VCaP (cell line): ENCODE measurements at regions not wholly inside any gene's neighbourhood (a gene's known extent, or its start where the extent isn't known, plus 50 kb on each side); places are given as distances from the start of the nearest gene placed in this dataset.

Experiments
- H3K27ac ChIP-seq: fragments of 450-650 bp; 2 replicates; pipeline ENCODE4 v1.5.1; 2017
- TF ChIP-seq, protein P1 (sequence below): fragments of 450-650 bp; conservative IDR thresholded peaks from 2 replicates; pipeline ENCODE4 v1.5.1; 2017; ENCODE audit warnings: mild to moderate bottlenecking, moderate library complexity

DNA sequence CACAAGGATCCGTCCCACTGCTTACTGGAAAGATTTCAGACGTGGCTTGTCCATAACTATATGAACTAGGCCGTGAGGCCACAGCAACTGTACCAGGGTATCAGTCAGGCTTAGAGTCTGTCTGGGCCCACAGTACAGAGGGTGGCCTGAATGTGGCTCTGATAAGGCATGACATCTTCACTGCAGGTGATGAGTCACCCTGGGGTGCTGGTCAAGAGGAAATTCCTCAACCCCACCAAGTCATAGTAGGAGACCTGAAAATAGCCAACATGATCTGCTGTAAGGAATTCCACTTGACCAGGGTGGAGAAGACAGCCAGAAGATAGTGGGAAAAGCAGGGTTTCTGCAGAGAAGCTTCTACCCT, 107.7 kb downstream of the INHBB start:
- TF ChIP-seq, protein P1, sequence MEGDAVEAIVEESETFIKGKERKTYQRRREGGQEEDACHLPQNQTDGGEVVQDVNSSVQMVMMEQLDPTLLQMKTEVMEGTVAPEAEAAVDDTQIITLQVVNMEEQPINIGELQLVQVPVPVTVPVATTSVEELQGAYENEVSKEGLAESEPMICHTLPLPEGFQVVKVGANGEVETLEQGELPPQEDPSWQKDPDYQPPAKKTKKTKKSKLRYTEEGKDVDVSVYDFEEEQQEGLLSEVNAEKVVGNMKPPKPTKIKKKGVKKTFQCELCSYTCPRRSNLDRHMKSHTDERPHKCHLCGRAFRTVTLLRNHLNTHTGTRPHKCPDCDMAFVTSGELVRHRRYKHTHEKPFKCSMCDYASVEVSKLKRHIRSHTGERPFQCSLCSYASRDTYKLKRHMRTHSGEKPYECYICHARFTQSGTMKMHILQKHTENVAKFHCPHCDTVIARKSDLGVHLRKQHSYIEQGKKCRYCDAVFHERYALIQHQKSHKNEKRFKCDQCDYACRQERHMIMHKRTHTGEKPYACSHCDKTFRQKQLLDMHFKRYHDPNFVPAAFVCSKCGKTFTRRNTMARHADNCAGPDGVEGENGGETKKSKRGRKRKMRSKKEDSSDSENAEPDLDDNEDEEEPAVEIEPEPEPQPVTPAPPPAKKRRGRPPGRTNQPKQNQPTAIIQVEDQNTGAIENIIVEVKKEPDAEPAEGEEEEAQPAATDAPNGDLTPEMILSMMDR: no peak
- H3K27ac ChIP-seq: no peak overlapping the region

DNA sequence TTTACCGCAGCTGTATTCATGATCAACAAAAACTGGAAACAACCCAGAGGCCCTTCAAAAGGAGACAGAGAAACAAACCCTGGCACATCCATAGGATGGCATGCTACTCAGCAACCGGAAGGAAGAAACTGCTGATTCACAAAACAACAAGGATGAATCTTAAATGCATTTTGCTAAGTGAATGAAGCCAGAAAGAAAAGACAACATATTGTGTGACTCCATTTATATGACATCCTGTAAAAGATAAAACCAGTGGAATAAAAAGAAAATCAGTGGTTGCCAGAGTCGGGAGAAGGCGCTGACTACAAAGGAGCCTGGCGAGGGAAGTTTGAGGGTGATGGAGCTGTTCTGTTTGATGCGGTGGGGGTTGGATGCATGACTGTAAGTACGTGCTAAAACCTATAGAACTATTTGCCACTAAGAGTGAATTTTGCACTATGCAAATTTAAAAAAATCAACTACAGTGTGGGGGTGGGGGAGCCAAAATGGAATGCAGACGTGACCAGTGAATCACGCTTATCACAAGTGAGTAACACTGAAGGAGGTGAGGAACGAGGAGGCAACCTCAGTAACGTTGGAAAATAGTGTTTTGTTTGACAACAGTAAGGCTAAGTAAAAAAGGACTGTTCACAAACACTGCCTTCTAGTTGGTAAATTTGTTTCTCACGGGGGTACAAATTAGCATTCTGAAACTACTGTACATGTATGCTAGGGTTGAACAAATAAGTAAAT, 108.9 kb downstream of the INHBB start:
- TF ChIP-seq, protein P1: no peak
- no peak overlapping the region for H3K27ac ChIP-seq

DNA sequence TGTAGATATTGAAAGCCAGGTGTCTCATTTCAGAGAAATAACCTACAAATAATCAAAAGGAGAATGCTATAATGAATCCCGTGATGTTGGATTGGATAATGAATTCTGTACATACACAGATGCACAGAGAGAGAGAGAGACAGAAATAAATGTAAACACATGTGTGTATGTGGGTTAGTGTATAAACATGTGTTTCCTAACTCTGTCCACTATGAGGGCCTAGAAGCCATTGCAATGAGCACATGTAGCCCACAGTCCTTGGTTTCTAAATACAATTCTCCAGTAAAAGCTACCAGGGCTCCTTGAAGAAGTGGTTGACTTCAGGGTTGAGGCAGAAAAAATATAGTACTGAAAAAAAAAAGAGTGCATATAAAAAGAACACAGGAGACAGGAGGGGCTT, 109.5 kb downstream of the INHBB start:
- no peak overlapping the region for H3K27ac ChIP-seq
- TF ChIP-seq, protein P1: no peak

DNA sequence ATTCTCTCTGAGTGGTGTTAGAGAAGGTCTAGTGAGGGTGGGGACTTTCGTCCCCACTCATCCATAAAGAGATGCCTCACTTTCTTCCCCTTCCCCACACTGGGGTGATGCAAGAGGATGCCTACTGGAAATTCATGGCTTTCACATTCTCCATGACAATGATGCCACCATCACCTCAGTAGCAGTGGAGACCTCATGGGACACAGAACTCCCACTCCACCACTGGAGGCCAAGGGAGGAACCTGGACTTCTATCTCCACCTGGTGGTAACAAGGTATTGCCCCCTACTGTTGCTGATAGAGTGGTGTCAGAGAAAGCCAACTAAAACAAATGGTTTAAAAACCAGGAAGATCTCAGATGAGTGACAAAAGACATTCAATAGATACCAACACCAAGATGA, 110.9 kb downstream of the INHBB start:
- H3K27ac ChIP-seq: no peak overlapping the region
- TF ChIP-seq, protein P1: no peak

DNA sequence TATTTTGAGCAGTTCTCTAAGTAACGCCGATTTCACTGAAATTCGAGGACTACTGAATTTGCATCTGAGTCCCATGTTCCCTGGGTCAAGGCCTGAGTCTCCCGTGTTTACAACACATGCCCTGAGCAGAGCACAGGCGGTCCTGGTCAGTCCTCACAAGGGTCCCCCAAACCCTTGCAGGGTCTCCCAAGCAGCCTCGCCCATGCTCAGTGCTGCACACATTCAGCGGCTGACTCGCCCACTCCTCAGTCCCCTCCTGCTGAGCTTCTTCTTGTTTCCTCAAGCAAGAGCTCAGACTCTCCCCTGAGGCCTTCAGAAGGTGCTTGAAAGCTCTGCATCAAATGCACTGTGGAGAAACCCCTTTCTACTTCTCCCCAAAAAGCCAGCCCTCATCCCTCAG, 114.6 kb downstream of the INHBB start:
- TF ChIP-seq, protein P1: no peak
- H3K27ac ChIP-seq: no peak overlapping the region

DNA sequence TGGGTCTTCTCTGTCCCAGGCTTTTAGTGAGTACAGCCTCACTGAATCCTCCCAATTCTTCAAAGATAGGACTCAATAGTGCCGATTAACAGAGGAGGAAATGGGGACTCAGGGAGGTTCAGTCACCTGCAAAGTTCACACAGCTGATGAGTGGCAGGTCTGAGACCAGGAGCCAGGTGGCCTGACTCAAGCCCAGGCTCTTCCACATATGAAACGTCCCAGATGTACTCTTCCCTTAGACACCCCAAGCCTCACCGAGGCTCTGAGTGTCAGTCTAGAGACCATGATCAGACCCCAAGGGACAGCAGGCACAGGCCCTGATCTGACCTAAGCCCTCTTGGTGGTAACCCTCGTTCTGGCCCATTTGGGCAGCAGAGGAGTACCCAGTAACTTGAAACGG, 115.2 kb downstream of the INHBB start:
- no peak overlapping the region for H3K27ac ChIP-seq
- TF ChIP-seq, protein P1: no peak

DNA sequence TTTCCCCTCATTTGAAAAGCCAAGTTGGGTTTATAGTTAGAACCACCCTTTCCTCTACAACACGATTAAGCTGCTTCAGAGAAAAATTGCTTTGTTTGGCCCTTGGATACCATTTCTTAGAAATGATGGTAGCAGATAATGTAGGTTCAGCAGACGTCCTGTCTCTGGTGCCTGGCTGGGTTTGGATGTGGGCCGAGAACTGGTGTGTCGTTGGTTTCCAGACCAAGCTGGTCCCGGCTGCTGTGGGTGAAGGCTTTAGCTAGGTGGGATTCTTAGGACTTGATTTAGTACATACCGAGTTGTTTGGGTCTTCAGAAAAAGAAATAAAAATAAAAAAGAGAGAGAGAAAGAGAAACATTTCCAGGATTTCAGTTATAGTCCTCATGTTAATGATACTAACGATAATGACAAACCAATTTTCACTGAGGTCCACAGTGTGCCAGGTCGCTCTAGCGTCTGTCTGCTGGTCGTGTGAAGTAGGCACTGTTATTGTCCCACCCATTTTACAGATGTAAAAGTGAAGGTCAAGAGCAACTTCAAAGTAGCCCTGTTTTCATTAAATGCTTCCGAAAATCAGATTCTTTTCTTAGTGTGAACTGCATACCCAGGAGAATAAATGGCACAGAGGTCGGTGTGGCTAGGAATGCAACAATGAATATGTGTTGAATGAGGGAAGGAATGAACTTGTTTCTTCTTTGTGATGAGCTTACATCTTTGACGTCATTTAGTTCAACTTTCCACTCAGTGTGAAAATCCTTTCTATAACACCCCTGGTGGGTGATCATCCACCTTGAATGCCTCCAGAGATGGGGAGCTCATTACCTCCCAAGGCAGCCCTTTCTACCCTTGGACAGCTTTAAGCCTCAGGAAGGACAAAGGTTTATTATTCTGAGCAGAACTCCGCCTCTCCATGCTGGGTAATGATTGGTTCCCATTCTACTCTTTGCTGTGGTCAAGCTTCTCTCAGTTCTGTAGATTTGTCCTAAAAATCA, 115.9 kb downstream of the INHBB start:
- TF ChIP-seq, protein P1: no peak
- H3K27ac ChIP-seq: no peak overlapping the region
